Stimulated activated CD8-positive, alpha-beta memory T cell treated with anti-CD3 and anti-CD28 coated beads, Interleukin-7, amount 100 ng/mL, for 4 hours (primary cell): ENCODE measurements at regions not wholly inside any gene's neighbourhood (a gene's known extent, or its start where the extent isn't known, plus 50 kb on each side); places are given as distances from the start of the nearest gene placed in this dataset.

Source experiments
- DNase-seq, 2 donors: peaks; one replicate each; pipeline ENCODE4 v3.0.0-alpha.2; 2020; ENCODE audit warnings: low read depth in 2 of 2

DNA sequence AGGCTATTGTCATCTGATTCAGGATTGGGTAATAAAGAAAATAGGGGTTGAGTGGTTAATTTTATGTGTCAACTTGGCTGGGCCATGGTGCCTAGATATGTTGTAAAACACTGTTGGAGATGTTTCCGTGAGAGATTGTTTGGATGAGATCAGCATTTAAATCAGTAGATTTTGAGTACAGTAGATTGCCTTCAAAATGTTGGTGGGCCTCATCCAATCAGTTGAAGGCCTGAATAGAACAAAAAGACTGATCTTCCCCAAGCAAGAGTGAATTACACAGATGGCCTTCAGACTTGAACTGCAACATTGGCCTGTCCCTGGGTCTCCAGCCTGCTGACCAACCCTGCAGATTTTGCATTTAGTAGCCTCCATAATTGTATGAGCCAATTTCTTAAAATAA lies 401.3 kb upstream of the KIF2A start:
- DNase-seq: no peak

GRCh38 chr5:61905613-61906012 lies 400.4 kb upstream of the KIF2A start:
- DNase-seq: no peak

DNA sequence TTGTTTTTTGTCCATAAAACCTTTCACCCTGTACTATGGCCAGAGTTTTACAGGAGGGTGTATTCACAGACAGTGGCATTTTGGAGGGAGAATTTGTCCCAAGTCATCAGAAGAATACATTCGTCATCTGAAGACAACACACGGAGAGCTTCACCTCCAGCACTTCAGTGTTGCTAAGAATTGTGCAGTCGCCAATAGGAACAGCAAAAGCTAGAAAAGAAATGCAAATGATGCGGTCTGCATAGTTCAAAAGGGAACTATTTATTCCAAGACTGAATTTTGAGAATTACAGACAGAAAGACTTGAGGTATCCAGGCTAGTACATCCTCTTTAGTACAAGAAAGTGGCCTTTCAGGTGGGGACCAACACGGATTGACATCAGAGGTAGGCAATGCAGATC lies 399.2 kb upstream of the KIF2A start:
- no peak for DNase-seq

- no peak for DNase-seq
These were observed 398.0 kb upstream of the KIF2A start for GRCh38 chr5:61907995-61908394.

- DNase-seq: no peak
These were observed 395.2 kb upstream of the KIF2A start for GRCh38 chr5:61910771-61911170.

DNA sequence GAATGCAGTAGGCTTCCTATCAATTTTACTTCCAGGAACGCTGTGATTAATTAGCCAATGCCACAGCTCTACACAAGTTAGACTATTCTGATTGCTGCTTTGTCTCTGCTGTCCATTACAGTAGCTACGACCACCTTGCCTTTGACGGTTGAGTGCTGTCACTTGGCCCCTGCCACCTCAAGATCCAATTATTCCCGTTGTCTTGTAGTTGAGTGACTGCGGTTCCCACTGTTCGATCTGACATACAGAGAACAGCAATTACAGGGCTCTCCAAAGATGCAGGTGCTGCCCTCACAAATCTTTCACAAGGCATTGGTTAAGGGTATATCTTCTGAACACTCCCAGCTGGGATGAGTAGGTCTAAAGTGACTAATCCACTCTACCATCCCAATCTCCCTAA lies 393.4 kb upstream of the KIF2A start:
- DNase-seq: no peak

- no peak for DNase-seq
These were observed 390.4 kb upstream of the KIF2A start for GRCh38 chr5:61915646-61916045.

DNA sequence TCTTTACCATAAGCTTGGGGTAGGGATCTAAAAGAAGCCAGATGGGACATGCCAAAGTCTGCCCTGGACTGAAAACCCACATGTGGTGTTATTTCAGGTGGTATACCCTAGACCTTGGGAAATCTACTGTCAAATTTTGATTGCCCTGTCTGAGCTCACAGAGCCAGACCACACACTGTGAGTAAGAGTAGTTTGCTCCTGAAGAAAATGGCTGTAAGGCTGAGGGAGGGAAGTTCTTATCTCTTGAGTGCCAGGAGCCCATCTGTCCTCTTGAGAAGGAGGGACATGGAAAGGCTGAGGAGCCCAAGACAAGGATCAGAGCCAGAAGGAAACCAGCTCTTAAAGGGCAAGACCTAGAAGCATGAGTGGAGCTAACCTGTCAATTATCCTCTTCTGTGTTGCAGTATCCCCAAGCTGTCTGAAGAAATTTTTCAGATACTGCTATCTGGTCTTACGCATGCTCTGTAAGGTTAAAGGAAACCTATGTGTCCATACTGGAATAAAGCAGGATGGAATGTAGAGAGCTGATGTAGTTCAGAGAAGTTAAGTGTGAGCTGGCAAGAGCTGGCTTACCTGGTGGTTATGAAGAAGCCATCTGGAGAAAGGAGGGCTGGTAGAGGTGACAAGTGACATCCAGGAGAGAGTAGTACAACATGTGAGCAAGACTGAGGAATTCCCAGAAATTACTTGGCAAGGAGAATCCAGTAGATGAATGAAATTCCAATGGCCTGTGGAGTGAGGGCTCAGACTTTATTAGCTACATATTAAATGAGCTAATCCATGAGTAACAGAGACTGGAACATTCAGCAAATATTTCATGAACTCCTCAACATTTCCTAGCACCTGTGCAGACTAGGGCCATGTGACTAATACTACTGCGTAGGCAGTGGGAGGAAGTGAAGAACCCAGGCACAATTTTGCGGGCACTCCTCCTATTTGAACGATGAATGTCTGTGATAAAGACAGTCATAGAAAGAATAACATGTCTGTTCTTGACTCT lies 389.1 kb upstream of the KIF2A start:
- no peak for DNase-seq

- DNase-seq: no peak
These were observed 387.4 kb upstream of the KIF2A start for GRCh38 chr5:61918611-61919010.

DNA sequence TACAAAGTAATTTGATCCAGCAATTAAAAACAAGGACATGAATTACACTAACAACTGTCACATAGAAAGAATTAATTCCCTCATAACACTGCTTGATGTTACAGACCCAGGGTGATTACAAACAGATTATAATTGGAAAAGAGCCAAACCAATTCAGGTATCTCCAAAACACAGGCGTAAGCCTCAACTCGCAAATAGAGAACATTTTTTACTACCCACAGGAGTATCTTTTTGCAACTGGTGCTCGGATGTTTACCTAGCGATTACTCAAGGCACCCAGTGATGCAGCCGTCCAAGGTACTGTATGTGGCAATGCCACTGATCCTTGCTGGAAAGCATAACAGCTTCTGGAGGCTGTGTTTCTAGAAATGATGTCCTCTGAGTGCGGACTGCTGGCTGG lies 386.1 kb upstream of the KIF2A start:
- no peak for DNase-seq

DNA sequence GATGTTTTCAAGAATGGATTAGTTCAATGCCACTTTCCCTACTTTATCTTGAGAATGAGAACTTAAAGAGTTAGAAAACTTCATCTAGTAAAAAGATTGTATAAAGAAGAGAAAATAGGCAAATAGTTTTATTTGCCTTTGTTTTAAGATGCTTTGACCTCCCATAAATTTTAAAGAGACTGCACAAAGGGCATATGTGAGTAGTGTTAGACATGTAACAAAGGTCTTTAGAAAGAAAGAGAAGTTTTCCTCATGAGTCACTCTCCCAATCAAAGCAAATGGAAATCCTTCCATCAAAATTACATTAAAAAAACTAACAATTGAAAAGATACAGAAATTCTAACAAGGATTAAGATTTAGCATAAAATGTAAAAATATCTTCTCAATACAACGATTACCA lies 381.8 kb upstream of the KIF2A start:
- DNase-seq: no peak

DNA sequence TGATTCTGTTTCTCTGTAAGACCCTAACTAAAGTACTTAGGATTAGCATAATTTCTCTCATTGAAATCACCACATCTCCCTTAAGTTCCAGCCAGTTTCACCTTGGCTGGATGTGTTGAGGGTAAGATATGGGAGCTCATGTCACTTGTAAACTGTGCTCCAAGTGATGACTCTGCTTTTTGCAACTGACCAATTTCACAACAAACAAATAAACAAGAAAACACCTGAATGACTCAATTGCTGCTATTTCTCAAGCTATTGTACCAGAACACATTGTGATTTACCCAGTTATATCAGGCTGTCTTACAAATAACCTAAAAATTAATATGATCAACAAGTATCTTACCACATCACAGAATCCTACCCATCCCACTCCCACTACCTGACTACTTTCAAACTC lies 379.1 kb upstream of the KIF2A start:
- no peak for DNase-seq

DNA sequence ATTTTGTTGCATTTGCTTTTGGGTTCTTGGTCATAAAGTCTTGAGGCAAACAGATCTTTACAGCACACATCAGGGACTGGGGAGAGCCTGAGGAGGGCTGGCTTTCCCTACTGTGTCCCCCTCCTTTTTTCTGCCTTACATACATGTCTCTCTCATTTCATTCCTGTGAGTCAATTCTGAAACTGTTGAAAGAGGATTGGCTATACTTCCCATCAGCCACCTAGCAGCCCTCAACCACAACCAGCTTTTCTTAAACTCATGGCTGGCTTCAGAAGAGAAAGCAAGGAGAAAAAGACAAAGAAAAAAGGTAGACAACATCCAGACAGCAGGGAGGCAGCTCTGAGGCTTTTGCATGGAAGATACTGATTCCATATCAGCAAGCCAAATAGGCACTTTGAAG lies 374.8 kb upstream of the KIF2A start:
- DNase-seq: no peak

DNA sequence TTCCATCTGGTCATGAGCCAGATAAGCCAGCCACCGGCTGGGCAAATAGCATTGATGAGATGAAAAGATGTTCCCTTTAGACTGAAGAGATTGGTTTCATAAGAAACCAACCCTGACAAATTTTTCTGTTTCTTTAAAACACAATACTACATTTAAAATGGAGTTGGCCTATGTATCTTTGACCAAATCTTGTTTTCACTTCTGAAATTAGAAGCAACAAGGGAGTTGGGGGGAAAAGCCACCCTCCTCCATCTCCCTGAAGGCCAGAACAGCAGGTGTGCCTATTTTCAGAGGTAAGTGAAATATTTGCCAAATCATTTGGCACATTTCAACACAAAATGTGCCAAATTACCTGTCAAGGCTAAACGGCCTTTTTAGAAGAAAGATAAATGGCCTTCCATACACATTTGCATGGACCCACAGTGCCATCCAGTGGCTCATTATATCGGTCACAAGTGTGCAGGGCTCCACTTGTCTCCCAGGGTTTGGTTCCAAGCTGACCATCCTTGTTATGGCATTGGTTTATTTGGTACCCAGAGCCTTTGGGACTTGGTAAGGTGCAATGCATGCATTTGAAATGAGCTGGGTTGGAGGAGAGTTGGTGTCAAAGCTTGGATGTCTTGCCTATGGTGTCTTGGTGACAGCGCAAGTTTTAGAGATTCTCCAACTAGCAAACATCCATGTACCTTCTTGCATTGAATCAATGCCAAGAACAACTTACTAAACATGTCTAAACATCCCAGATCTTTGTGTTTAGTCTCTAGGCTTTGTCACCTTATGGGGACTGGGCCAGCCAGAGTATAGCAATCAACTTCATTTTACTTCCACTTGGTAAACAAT lies 372.0 kb upstream of the KIF2A start:
- no peak for DNase-seq

DNA sequence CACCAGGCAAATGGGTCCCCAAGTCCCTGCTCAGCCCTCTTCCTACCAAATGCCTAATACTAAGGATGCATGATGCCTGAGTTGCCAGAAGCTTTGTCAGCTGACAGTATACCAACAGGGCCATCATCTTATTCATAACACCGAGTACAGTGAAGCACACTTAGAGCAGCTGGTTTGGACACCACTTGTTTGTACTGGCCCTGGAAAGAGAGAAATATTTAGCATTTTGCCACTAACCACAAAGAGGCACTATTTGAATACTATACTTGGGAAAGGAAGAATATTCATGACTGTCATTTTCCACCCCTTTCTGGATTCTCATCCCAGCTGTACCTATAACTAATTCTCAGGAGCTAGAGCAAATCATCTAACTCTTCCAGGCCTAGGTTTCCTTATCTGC lies 364.4 kb upstream of the KIF2A start:
- DNase-seq: no peak

DNA sequence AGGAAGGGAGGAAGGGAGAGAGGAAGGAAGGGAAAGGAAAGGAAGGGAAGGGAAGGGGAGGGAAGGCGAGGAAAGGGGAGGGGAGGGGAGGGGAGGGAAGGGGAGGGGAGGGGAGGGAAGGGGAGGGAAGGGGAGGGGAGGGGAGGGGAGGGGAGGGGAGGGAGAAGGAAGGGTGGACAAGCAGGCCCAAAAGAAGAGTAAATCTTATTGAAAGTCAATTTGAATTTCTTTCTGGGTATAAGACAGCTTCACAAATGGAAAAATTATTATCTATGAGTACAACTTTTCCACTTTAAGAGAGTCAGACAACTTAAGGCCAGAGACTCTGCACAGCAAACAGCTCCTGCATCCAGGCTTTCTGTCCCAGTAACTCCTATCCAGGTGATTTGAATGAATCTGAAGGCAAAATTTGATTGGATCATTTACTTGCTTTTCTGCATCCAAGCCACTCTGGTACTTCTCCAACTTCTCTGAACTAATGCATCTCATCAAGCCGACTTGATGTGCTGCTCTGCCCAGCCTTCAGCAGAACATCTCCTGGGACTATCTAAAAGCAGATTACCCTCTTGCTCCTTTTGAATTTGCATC lies 363.4 kb upstream of the KIF2A start:
- DNase-seq: no peak

GRCh38 chr5:61943713-61944112 lies 362.3 kb upstream of the KIF2A start:
- no peak for DNase-seq

DNA sequence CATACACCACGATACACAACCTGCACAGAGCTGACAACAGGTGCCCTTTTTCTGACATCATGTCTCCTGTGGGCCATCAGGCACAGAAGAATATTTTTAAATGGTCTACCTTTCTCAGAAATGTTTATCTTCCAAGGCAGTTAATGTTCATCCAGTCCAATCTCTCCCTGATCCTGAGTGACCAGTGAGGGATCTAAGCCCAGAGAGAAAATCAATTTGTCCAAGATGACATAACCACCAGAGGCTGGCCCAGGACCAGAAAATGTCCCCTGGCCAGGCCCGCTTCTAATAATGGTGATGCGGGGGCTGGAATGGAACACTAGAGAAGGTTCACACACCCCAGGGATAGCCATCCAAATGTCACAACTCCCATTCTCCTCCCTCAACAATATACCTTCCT lies 357.9 kb upstream of the KIF2A start:
- no peak for DNase-seq

DNA sequence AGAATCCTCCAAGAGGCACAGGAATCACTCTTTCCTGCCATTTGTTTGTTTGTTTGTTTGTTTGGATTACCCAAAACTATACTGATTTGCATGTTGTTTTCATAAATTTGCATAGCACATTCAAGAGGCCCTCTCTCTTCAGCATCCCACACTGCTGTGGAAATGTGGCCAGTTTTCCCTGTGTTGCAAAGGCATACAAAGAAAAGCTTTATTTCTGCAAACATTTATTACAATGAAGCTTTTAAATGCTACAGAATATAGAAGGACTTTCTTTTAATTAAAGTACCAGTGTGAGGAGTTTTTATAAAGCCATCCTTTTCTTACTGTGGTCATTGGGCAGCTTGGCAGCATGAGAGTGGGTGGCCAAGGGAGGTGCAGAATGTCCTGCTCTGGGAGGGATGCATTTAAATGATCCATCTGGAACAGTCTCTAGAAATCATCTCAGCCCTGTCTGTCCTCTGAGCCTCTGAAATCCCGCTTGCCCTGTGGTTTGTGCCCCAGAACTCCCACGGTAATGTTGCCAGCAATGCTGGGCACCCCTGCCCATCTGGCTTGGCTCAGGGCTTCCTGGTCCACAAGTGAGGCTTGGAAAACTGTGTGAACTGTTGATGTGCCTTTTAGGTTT lies 356.8 kb upstream of the KIF2A start:
- no peak for DNase-seq

DNA sequence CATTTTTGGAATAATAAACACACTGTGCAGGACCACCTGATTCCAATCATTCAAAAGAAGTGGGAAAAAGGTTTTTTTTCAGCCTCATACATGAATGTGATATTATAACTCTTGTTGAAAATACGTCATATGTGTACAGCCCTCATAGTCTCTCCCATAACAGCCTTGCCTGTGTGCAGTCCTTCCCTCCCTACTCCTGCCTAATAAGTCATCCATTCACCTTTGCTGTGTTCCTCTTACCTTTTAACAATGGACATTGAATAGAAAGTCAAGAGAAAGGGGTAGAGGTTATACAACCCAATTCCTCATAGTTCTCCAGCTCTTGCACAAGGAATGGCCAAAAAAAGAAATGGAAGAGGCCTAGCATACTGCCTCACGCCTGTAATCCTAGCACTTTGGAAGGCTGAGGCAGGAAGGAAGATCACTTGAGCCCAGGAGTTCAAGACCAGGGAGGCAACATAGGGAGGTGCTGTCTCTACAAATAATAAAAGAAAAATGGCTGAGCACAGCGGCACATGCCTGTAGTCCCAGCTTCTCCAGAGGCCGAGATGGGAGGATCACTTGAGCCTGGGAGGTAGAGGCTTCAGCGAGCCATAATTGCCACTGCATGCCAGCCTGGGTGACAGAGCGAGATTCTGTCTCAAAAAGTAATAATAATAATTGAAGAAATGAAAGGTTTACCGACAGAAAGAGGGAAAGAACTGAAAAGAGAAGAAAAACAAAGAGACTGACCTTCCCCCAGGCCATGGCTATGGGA lies 356.1 kb upstream of the KIF2A start:
- no peak for DNase-seq

GRCh38 chr5:61951295-61951694 lies 354.7 kb upstream of the KIF2A start:
- DNase-seq: no peak
